Spinal cord (tissue), 9 donors: ENCODE measurements at regions not wholly inside any gene's neighbourhood (a gene's known extent, or its start where the extent isn't known, plus 50 kb on each side); places are given as distances from the start of the nearest gene placed in this dataset.

Experiments
- DNase-seq, 6 donors: peaks; one replicate each; pipeline versions ENCODE4 v3.0.0 to v3.0.0-alpha.2; 2013 to 2015; ENCODE audit warnings: low spot score in 6 of 6, low read depth in 4 of 6
- H3K27ac ChIP-seq: one replicate; pipeline ENCODE4 v1.5.1; 2013; ENCODE audit warnings: low read depth, low read length, control low read depth
- H3K27me3 ChIP-seq: one replicate; pipeline ENCODE4 v1.6.1; 2013; ENCODE audit warnings: low read length; ENCODE audit not compliant: control insufficient read depth, insufficient read depth
- H3K36me3 ChIP-seq: one replicate; pipeline ENCODE4 v1.6.1; 2013; ENCODE audit warnings: low read length; ENCODE audit not compliant: control insufficient read depth, insufficient read depth
- H3K4me1 ChIP-seq: one replicate; pipeline ENCODE4 v1.6.1; 2013; ENCODE audit warnings: low read length; ENCODE audit not compliant: control insufficient read depth, insufficient read depth
- H3K4me3 ChIP-seq: one replicate; pipeline ENCODE4 v1.5.1; 2013; ENCODE audit warnings: low read depth, low read length, control low read depth
- H3K9me3 ChIP-seq: one replicate; pipeline ENCODE4 v1.6.1; 2013; ENCODE audit warnings: low read length; ENCODE audit not compliant: control insufficient read depth, insufficient read depth
- WGBS: methylation state at CpG from one replicate; pipeline ENCODE4 v1.1.5; 2013; ENCODE audit warnings: missing lambda C conversion rate; ENCODE audit not compliant: insufficient coverage; 5-methylcytosine and 5-hydroxymethylcytosine counted together
- donor health status: healthy.

GRCh38 chr2:175571078-175571653, 389.7 kb upstream of the ATP5MC3 start:
- no peak overlapping the region for H3K27ac ChIP-seq
- no peaks in the 10 kb centered on the region for H3K4me1 ChIP-seq
- no peak overlapping the region for H3K4me3 ChIP-seq
- no peaks in the 10 kb centered on the region for H3K27me3 ChIP-seq
- DNase-seq, result peak in 1 of 6 donors; percentile 28
- WGBS, result 29% methylated on average over 1 of the region's 4 CpGs
- no peaks in the 10 kb centered on the region for H3K9me3 ChIP-seq
- no peaks in the 10 kb centered on the region for H3K36me3 ChIP-seq

- peak in 1 of 6 donors; percentile 24 for DNase-seq
- Histone ChIP-seq H3K27me3 (no peaks in the 10 kb centered on the region), H3K36me3 (no peaks in the 10 kb centered on the region), H3K27ac (no peak overlapping the region), H3K4me1 (no peaks in the 10 kb centered on the region), H3K9me3 (no peaks in the 10 kb centered on the region), H3K4me3 (no peak overlapping the region)
- 61% methylated on average over 5 of the region's 9 CpGs for WGBS
Observed at GRCh38 chr2:175568109-175568730, 386.7 kb upstream of the ATP5MC3 start.

GRCh38 chr2:175567435-175568061, 386.0 kb upstream of the ATP5MC3 start:
- WGBS, result no CpG with 5 or more reads among the region's 4 CpGs
- H3K36me3 ChIP-seq, result no peaks in the 10 kb centered on the region
- no peaks in the 10 kb centered on the region for H3K9me3 ChIP-seq
- H3K27ac ChIP-seq, result no peak overlapping the region
- DNase-seq, result no peak
- no peaks in the 10 kb centered on the region for H3K27me3 ChIP-seq
- H3K4me3 ChIP-seq, result no peak overlapping the region
- no peaks in the 10 kb centered on the region for H3K4me1 ChIP-seq

- H3K4me1 ChIP-seq, result peaks cover 4% of the 10 kb centered on the region
- no CpG with 5 or more reads among the region's 5 CpGs for WGBS
- peaks cover 2% of the 10 kb centered on the region for H3K27me3 ChIP-seq
- no peaks in the 10 kb centered on the region for H3K36me3 ChIP-seq
- peak in 2 of 6 donors; percentile 31 to 50 for DNase-seq
- no peak overlapping the region for H3K27ac ChIP-seq
- no peaks in the 10 kb centered on the region for H3K9me3 ChIP-seq
- no peak overlapping the region for H3K4me3 ChIP-seq
Observed at GRCh38 chr2:175560521-175561169, 379.1 kb upstream of the ATP5MC3 start.

- Histone ChIP-seq H3K4me3 (no peak overlapping the region), H3K27ac (no peak overlapping the region), H3K27me3 (peaks cover 2% of the 10 kb centered on the region), H3K9me3 (no peaks in the 10 kb centered on the region), H3K4me1 (peaks cover 4% of the 10 kb centered on the region), H3K36me3 (no peaks in the 10 kb centered on the region)
- no CpG with 5 or more reads among the region's 3 CpGs for WGBS
- DNase-seq, result peak in 1 of 6 donors; percentile 11
Observed at GRCh38 chr2:175559613-175560012, 378.1 kb upstream of the ATP5MC3 start.

GRCh38 chr2:175557810-175558377, 376.4 kb upstream of the ATP5MC3 start:
- H3K36me3 ChIP-seq, result no peaks in the 10 kb centered on the region
- H3K4me3 ChIP-seq, result no peak overlapping the region
- no peaks in the 10 kb centered on the region for H3K9me3 ChIP-seq
- peaks cover 4% of the 10 kb centered on the region for H3K4me1 ChIP-seq
- no peak overlapping the region for H3K27ac ChIP-seq
- WGBS, result 92% methylated on average over 5 of the region's 6 CpGs
- no peak for DNase-seq
- peaks cover 2% of the 10 kb centered on the region for H3K27me3 ChIP-seq

- no peaks in the 10 kb centered on the region for H3K9me3 ChIP-seq
- H3K27me3 ChIP-seq, result peaks cover 2% of the 10 kb centered on the region
- DNase-seq, result peak in 1 of 6 donors; percentile 78
- H3K27ac ChIP-seq, result no peak overlapping the region
- H3K36me3 ChIP-seq, result no peaks in the 10 kb centered on the region
- WGBS, result 36% methylated on average over 1 of the region's 2 CpGs
- no peaks in the 10 kb centered on the region for H3K4me1 ChIP-seq
- H3K4me3 ChIP-seq, result no peak overlapping the region
Observed at GRCh38 chr2:175553910-175554309, 372.4 kb upstream of the ATP5MC3 start.

GRCh38 chr2:175552902-175553301, 371.4 kb upstream of the ATP5MC3 start:
- Histone ChIP-seq H3K4me3 (no peak overlapping the region), H3K27me3 (peaks cover 2% of the 10 kb centered on the region), H3K36me3 (no peaks in the 10 kb centered on the region), H3K27ac (no peak overlapping the region), H3K4me1 (no peaks in the 10 kb centered on the region), H3K9me3 (no peaks in the 10 kb centered on the region)
- WGBS, result no CpG with 5 or more reads among the region's 1 CpG
- DNase-seq, result no peak

- Histone ChIP-seq H3K27ac (no peak overlapping the region), H3K36me3 (no peaks in the 10 kb centered on the region), H3K9me3 (peaks cover 2% of the 10 kb centered on the region), H3K27me3 (no peaks in the 10 kb centered on the region), H3K4me1 (no peaks in the 10 kb centered on the region), H3K4me3 (no peak overlapping the region)
- WGBS, result no CpG with 5 or more reads among the region's 3 CpGs
- no peak for DNase-seq
Observed at GRCh38 chr2:175540421-175540820, 358.9 kb upstream of the ATP5MC3 start.
